ENCODE measurements at regions not wholly inside any gene's neighbourhood (a gene's known extent, or its start where the extent isn't known, plus 50 kb on each side); places are given as distances from the start of the nearest gene placed in this dataset.

DNA sequence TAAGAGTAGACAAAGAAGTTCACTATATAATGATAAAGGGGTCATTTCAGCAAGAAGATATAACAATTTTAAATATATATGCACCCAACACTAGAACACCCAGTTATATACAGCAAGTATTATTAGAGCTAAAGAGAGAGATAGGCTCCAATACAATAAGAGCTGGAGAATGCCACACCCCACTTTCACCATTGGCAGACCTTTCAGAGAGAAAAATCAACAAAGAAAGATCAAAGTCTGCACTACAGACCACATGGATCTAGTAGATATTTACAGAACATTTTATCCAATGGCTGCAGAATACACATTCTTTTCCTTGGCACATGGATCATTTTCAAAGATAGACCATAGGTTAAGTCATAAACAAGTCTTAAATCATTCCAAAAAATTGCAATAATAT, 479.7 kb upstream of the DIAPH2 start:
- no peak for TF ChIP-seq POLR2A (IDR thresholded peaks at IDR 0.05)
- TF ChIP-seq, protein P1, sequence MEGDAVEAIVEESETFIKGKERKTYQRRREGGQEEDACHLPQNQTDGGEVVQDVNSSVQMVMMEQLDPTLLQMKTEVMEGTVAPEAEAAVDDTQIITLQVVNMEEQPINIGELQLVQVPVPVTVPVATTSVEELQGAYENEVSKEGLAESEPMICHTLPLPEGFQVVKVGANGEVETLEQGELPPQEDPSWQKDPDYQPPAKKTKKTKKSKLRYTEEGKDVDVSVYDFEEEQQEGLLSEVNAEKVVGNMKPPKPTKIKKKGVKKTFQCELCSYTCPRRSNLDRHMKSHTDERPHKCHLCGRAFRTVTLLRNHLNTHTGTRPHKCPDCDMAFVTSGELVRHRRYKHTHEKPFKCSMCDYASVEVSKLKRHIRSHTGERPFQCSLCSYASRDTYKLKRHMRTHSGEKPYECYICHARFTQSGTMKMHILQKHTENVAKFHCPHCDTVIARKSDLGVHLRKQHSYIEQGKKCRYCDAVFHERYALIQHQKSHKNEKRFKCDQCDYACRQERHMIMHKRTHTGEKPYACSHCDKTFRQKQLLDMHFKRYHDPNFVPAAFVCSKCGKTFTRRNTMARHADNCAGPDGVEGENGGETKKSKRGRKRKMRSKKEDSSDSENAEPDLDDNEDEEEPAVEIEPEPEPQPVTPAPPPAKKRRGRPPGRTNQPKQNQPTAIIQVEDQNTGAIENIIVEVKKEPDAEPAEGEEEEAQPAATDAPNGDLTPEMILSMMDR (IDR thresholded peaks at IDR 0.05) = no peak
